ENCODE measurements at regions not wholly inside any gene's neighbourhood (a gene's known extent, or its start where the extent isn't known, plus 50 kb on each side); places are given as distances from the start of the nearest gene placed in this dataset.

DNA sequence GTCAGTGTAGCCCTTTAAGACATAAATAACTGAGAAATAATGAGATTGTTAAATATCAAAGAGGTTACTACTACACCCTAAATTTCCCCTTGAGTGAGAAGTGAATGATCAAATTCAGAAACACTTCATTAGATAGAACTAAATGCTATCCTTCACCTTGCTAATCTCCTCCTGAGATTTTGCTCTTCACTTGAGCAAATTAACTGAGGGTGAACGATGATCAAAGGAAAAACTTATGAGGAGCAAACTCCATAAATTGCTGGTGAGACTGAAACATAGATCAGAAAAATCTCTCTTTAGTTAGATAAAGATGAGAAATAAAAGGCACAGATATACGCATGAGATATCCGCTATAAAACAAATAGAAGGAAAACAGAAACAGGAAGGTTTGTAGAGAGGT is 63.1 kb upstream of the TANC1 start:
- DNase-seq (ENCODE audit: low read depth in 2 of 3, low spot score in 2 of 3): no peak

DNA sequence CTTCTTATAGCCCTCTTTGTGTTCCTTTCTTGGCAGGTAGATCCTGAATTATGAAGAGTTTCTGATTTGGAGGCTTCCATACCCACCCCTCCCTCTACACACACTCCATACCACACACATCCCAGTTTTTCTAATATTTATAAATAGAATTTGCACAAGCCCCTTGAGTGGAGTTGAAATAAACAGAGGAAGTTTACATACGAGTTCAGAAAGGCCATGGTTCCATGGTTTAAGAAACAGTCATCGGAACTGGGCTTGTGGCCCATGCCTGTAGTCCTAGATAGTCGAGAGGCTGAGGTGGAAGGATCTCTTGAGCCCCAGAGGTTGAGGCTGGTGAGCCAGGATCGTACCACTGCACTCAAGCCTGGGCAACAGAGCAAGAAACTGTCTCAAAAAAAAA is 62.7 kb upstream of the TANC1 start:
- DNase-seq (ENCODE audit: low read depth in 2 of 3, low spot score in 2 of 3): no peak

DNA sequence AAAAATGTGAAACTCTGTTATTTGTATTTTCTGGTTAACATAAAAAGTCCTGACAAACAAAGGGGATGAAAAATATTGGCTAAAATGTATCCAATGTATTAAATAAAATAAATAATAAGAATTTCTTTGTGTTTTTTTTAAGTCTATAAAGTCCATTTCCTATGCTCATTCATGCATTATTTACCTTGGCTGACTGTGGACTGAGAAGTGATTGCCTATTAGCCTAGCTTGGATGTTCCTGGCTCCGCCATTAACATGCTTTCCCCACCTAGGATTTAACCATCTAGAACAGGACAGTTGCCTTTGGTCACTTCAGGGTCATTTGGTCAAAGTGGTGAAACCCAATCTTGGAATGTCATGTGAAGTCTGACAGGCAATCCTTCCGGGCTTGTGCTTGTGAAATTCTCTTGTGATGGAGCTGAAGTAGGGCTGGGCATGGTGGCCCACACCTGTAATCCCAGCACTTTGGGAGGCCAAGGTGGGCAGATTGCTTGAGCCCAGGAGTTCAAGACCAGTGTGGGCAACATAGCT is 60.4 kb upstream of the TANC1 start:
- DNase-seq (ENCODE audit: low read depth in 2 of 3, low spot score in 2 of 3): no peak

DNA sequence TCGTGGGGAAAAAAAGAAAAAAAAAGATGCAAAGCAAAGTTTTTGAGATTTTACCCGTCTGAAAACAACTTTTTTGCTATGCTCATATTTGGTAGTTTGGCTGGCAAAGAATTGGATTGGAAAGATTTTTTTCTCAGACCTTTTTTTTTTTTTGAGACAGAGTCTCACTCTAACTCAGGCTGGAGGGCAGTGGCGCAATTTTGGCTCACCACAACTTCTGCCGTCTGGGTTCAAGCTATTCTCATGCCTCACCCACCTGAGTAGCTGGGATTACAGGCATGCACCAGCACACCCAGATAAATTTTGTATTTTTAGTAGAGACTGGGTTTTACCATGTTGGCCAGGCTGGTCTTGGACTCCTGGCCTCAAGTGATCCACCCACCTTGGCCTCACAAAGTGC is 56.3 kb upstream of the TANC1 start:
- no peak for DNase-seq (ENCODE audit: low read depth in 2 of 3, low spot score in 2 of 3)

DNA sequence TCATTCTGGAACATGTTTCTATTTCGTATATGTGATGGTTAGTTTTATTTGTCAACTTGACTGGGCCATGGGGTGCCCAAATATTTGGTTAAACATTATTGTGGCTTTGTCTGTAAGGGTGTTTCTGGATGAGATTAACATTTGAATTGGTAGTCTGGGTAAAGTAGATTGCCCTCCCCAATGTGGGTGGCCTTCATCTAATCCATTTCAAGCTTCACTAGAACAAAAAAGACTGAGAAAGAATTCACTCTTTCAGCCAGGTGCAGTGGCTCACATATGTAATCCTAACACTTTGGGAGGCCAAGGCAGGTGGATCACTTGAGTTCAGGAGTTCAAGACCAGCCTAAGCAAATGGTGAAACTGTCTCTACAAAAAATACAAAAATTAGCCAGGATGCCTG is 55.7 kb upstream of the TANC1 start:
- DNase-seq (ENCODE audit: low read depth in 2 of 3, low spot score in 2 of 3): no peak

DNA sequence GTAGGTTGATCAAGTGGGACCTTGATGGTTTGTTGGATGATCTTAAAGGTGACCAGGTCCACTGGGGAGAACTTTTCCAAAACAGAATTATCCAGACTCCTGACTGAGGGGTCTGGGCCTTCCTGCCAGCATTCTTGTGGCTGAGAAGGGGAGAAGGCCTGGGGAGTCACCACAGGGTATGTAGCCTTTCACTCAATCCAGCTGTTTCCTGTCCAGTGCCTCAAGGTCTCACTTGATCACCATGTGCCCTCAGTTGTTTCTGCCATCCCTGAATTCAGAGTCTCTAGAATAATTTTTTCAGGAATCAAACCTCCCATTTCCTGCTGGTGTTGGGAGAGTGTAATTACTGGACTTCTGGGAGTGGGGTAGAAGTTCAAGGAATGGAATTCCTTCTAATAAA is 54.4 kb upstream of the TANC1 start:
- DNase-seq (ENCODE audit: low read depth in 2 of 3, low spot score in 2 of 3): no peak

DNA sequence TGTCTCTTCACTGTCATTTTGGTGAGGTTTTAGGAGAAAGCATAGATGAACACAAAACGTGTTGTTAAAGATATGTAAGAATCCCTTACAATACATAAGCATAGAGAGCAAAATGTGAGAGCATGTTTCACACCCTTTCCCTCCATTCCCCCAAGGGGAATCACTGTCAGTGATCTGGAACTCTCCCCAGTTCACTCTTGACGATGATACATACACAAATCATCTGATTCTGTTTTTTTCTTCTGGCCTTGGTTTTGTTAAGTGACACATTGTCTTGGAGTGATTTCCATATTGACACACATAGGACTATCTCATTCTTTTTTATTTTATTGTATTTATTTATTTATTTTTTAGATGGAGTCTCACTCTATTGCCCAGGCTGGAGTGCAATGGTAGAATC is 53.7 kb upstream of the TANC1 start:
- no peak for DNase-seq (ENCODE audit: low read depth in 2 of 3, low spot score in 2 of 3)

DNA sequence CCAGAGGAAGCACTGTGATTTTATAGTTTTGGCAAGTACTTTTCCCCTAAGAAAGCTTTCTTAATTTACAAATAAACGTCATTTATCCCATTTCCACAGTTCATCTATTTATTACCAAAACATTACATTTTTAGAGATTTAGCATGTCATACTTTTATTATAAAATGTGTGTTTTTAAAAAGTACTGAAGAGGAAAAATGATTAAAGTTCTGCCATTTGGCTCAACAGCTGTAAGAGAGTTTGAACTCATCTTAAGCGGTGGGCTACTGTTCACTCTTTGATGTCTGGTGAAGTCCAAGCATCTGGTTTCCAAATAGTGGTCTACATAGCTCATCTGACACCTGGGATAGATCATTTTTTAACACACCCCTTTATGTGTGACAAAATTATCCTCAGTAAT is 51.3 kb upstream of the TANC1 start:
- no peak for DNase-seq (ENCODE audit: low read depth in 2 of 3, low spot score in 2 of 3)

DNA sequence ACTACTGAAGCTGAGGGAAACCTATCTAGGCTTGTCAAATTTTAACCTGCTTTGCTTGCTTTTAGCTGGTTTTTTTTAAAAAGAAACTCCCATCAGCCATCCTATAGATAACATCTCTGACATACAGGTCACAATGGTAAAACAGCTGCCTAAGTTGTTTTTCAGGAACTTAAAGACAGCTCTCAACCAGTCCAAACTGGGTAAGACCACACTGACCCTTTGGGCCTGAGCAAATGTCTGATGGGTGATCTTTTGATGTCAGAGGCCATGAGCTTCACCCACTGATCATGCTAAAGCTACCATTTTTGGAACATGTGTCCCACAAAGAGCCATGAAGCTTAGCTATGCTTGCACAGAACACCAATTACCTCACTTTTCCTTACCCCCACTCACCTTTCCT is 50.0 kb upstream of the TANC1 start:
- DNase-seq (ENCODE audit: low read depth in 2 of 3, low spot score in 2 of 3): no peak

Data from activated CD8-positive, alpha-beta memory T cell treated with anti-CD3 and anti-CD28 coated beads for 48 hours (primary cell).